ENCODE measurements at regions not wholly inside any gene's neighbourhood (a gene's known extent, or its start where the extent isn't known, plus 50 kb on each side); places are given as distances from the start of the nearest gene placed in this dataset.

DNA sequence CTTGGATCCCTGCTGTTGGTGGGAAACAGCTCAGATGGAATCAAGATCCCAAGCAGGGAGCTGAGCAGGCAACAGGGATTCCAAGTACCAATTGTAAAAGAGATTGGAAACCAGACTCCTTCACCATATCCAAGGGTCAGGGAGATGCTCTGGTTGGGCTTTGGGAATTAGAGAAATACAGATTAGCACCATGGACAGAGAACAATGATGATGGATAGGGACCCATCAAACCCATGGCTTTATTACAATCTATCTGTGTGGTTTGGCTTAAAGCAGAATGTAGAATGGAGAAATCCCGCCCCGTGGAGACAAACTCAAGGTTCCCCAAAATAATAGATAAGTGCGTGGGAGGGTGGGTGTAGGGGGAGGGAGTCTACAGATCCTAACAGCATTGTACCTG, 120.7 kb upstream of the CSF3R start:
- DNase-seq: no peak

DNA sequence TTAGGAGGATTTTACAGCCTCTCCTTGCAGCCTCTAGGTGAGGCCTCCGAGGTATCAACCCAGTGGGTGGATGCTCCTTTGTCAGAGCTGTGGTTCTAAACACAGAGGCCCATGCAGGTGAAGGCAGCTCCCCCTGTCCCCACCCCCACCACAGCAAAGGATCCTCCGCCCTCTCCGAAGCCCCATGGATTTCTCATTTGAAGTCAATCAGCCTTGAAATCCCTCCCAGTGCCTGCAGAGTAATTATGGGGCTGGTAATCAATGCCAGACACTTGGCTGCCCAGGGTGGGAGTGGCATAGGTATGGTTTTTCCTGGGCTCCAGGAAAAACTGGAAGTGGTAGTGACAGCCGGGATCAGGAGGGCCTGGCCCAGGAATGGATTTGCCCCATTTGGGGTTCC, 119.5 kb upstream of the CSF3R start:
- DNase-seq: no peak

DNA sequence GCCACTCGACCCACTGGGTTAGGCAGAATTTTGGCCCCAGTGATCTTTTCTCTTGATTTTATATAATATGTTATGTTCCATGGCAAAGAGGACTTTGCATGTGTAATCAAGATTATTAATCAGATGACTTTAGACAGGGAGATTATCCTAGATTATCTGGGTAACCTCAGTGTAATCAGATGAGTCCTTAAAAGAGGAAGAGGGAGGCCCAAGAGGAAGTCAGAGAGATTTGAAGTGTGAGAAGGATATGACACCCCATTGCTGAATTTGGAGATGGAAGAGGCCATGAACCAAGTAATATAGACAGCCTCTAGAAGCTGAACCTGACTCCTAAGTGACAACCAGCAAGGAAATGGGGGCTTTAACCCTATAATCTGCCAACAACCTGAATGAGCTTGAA, 117.1 kb upstream of the CSF3R start:
- no peak for DNase-seq

DNA sequence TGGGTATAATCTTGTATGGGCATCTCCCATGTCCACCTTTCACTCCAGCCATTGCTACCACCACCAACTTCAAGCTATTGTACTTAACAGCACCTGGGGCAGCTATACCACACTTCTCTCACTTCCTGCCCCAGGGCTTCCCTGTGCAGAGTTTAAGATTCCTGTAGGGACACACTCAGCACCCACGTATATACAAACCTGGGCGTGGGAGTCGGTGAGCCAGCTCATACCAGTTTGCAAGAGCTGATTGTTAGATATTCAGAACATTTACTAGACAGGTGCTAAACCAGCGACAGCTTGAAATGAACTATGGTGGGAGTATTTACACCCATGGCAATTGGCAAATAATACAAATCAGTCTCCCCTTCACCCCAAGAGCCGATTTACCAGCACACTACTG, 114.8 kb upstream of the CSF3R start:
- DNase-seq: no peak

DNA sequence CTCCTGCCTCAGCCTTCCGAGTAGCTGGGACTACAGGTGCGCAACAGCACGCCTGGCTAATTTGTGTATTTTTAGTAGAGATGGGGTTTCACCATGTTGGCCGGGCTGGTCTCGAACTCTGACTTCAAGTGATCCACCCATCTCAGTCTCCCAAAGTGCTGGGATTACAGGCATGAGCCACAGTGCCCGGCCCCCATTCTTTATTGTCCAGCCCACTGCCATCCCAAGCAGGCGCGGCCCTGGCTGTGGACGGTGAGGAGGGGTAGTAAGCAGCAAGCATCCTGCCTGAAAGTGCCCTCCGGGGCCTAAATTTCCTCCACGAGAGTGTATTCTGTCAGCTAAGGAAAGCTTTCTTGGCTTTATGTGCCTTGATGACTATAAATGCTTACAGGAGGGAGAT, 113.2 kb upstream of the CSF3R start:
- DNase-seq: no peak

DNA sequence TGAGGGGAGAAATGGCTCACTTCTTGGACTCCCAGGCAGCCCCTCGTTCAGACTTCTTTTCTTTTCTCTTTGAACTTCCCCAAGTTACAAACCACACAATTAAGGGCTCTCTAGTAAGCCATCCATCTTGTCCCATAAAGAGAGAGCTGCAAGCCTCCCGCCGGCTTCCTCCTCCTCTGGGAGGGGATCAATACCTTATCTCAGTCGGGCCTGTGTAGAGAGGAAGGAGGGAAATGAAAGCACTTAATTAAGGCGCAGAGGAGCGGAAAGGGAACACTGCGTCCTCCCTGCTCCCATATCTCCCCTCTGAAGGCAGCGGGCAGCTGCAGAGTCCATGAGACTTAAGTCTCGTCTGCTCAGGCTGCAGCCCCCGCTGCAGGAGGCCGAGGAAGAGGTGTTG, 112.6 kb upstream of the CSF3R start:
- DNase-seq: no peak

DNA sequence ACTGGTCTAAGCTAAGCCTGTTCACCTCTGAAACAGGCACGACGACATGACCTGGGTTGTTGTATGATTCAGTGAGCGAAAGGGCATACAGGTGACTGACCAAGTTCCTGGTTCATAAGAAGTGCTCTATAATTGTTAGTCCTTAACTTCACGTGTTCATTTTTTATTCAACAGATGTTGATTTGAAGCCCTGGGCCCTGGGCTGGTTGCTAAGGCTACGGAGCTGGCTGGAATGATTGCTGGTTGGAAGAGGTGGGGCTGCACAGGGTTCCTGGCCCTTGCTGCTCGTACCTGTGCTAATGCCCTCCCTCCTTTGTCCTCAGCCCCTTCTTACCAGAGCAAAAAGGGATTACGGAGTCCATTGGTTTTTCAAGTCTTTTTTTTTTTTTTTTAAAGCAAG, 111.3 kb upstream of the CSF3R start:
- DNase-seq: no peak

DNA sequence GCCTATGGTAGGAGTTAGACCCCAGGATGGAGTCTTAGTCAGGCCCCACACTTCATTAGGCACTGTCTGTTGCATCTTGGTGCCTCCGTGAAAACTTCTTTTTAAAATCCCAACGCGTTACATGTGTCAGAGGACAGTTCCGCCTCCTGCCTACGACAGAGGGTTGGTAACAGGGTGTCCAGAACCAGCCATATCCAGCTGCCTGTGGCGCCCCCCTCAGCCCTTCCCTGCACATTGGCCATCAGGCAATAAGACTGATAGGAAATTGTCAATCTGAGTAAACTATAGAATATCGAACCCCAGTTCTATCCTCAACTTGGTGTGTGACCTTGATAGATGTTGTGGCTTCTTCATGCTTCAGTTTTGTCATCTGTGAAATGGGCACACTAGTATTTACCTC, 108.6 kb upstream of the CSF3R start:
- DNase-seq: no peak

DNA sequence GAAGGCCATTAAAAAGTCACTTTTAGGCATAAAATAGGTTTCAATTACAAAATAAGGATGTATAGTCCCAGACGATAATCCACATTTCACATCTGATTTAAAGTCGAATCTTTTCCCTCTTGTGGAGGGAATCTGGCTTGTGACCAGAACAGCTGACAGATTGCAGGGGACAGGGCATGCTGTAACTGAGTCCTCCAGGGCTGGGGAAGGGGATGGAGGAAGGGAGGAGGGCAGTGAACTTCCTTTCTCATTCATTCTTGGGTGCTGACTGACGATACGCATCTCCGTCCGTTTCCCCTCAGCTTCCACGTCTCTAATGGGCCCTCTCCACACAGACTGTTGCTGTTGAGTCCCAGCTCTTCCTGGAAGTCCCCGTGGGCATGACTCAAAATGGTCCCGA, 108.1 kb upstream of the CSF3R start:
- DNase-seq: no peak

DNA sequence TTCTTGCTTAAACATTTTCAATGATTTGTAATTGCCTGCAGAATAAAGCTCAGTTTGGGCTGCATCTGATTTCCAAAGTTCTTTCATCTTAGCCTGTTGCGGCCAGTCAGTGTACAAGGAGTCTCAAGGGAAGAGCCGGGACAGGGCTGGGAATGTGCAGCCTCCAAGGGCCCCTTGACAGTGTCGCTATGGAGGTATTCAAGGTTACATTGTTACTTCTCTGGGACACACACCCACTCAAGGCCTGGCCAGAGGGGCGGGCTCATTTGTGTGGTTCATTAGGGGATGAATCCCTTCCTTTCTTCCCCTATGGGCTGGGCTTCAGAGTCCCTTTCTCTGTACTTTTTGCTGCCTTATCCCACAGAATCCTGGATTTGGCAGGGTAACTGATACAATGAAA, 107.6 kb upstream of the CSF3R start:
- DNase-seq: no peak

DNA sequence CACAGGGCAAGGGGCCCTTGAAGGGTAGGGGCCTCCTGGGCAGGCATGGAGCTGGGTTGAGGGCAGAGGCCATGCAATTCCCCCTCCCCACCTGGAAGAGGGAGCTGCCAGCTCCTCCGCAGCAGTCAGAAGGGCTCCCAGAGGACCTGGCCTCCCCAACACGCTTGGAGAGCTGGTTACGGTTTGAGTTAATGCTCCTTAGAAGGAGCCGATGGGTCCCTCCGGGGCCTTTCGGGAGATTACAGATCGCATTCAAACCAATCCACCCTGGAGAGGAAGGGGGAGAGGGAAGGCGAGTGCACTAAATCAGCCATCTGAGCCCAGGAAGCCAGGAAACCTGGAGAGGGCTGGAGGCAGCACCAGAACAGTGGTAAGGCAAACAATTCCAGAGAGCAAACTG, 106.3 kb upstream of the CSF3R start:
- no peak for DNase-seq

DNA sequence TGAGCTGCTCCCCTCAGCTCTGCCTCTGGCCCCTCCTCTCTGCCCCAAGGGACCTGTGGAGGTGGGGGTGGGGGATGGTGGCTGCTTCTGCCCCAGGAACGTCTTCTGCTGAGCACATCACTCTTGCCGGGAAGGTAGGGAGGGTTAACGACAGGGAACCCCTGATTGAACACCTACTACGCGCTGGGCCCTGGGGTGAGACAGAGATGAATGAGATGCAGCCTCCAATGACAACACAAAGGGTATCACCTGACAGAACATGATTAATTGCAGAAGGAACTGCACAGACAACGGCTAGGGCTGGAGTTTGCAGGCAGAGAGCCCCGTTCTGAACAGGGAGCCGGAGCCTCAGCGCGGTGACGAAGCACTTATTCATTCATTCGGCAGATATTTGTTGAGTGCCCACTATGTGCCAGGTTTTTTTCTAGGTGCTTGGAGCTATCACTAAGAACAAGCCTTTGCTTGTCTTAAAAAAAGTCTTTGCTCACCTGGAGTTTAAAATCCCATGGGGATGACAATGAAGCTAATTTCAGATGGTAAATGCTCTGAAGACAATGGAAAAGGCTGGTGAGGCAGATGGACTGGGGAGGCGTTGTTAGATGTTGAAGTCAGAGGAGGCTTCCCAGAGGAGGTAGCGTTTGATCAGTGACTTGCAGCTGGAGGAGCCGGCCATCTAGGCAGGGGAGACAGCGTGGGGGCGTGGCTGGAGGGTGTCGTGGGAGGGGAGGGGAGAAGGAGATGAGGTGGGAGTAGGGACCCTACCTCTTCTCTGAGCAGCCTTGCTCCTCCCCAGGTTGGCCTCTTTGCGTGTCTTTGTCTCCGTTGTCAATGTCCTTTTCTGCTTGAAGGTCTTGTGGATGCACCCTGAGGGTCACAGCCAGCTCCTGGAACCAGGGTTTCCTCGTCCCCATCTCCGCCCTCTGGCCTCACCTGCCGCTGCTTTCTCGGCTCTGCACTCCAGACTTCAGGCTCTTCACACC, 103.1 kb upstream of the CSF3R start:
- no peak for DNase-seq

DNA sequence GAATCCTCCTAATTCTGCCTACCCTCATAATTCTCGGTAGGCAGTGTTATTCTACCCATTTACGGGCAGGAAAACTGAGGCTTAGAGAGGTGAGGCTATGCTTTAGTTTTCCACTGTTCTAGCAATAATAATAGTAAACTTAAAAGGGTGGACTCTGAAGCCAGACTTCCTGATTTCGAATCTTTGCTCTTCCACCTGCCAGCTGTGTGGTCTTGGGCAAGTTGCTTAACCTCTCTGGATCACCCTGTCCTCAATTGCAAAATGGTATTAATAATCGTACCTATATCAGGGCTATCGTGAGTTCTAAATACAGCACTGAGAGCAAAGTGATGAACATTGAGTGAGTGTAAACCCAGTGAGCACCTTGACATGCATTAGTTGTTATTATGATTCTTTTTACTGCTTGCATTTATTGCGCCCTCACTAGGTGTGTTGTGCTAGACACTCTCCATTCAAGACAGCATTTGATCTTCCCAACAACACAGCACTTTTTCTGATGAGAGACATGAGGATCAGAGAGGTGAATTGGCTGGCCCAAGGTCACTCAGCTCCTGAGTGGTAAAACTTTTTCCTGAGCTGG, 102.3 kb upstream of the CSF3R start:
- no peak for DNase-seq

DNA sequence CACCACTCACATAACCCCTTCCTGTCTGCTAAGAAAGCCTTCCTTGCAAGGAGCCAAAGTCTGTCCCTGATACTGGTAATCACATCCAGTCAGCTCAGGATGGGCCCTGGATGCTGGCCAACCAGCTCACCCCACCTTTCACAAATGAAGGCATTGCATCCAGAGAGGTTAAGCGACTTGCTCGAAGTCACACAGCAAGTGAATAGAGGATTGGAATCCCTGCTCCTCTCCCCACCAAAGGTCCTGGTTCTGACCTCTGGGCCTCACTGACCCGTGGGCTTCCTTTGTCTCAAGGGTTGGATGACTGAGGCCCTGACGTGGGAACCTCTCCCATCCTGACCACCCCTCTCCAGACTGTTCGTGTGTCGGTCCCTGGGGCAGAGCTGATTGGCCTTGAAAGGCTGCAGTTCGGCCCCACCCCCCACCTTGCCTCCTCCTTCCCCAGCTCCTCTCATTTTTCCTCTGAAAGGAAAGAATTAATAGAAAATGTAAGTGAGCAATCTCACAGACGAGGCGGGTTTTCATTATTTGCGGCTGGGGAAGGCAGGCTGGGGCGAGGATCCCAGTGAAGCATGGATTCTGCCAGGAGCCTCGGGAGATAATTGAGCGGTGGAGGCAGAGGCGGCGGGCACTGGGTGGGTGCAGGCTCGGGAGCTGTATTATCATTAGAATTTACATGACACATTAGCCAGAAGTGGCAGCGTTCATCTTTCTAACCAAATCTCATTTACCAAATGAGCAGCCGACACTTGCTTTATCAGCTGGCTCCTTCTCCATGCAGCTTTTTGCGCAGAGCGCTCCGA, 101.5 kb upstream of the CSF3R start:
- DNase-seq: no peak

DNA sequence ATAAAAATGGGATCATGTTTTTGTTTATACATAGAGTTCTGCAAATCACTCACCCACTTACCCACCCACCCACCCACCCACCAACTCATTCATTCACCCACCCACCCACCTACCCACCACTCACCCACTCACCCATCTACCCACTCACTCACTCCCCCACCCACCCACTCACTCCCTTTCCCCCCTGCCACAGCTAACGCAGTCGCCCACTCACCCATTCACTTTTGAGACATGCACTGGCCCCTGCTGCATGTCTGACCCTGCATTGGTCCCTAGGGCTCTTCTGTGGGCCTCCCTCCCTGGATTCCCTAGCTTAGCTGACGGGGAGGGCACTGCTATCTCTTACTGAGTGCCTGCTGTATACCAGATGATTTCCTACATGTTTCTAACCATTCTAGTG, 100.4 kb upstream of the CSF3R start:
- DNase-seq: no peak

DNA sequence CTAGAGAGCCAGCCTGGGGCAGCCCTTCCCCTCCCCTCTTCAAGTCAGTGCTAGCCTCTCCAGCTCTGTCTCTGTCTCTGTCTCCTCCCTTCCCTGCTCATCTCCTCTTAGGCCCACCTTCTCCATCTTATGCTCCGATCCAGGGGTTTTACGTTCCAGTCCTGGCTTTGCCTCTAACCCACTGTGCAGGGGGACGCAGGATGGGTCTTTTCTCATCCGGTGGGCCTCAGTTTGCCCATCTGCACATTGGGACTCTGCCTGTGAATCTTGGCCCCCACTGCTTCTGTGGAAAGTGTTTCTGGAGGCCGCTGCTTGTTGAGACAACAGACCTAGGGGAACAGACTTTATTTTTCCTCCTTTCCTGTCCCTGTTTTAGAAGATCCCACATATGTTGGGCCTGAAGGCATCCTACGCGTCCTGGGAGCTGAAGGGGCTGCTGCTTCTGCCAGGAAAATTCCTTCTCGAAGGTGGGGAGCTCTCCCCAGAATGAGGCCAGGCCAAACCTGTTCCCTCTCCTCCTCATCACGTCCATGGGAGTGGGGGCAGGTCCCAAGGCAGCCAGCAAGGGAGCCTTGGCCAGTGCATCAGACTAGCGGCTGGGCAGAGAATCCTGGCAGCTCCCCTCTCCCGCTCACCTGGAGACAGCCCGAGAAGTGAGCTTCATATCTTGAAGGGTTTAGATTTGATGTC, 99.5 kb upstream of the CSF3R start:
- DNase-seq: no peak

DNA sequence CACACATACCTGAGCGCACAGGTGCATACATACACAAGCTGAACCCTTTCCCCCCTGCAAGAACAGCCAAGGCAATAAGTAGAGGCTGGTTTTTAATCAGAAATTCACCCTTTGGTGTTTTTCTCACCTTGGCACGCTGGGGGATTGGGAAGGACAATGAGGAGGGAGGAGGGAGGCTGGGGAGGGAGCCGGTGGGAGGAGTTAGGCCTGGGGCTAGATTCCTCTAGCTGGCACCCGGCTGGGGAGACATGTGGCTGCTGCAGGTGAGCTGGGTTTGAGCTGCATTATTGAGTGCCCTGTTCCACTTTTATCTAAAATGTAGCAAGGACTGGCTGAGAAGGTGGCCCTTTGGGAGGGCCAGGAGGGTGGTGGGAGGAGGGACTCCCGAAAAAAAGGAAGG, 97.8 kb upstream of the CSF3R start:
- no peak for DNase-seq

DNA sequence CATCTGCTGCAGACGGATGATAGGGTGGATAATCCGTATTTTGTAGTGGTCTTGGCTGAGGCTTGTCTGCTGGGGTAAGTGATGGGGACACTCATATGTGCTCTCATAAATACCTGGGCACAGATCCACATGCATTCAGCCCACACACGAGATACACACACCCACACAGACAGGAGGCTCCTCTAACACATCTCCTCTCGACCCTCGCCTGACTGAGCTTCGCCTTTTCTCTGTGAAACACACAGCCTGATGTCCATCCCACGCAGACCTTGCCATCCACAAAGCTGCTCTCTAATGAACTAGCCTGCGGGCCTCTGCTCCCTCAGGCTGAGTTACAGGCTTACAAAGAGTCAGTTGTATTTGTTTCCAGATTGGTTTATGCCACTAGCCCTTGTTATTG, 96.3 kb upstream of the CSF3R start:
- no peak for DNase-seq

DNA sequence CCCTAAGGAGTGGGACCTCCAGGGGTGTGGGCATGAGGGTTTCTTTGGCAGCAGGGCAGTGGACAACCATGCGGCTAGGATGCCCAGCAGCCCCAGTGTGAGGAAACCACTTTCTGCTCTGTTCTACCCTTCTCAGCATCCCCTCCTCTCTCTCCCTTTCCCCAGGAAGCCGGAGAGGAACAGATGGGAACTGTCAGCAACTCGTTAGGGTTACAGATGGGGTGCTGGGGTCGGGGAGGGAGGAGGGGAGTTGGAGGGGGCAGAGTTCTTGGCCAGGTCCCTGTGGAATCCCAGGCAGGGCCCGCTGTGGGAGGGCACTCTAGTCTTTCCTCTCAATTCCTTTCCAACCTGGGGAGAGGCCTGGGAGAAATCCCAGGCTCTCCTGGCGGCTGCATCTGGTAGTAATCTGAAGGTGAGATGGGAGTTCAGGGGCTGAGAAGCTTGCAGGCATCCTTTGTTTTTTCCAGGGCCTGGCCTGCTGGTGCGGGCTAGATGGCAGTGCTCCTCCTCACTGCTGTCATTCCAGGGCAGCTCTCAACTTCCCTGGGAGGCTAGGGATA, 93.9 kb upstream of the CSF3R start:
- DNase-seq: no peak

DNA sequence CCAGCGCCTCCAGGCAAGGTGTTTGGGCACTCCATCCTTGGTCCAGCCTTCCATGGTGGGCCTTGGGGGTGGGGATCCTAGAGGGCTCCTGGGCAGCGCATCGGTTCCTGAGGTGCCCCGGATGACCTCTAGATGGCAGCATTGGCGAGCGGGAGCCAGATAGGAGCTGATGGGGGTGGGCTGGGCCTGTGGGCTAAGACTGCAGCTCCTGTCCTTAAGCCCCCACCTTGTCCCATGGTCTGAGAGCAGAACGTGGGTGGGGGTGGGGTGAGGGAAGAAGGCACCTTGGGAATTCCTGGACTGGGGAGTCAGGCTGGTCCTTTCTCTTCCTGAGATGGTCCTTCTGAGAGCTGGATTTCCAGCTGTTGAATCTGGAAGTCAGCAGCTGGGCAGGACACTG, 93.4 kb upstream of the CSF3R start:
- peak; percentile 57 for DNase-seq

DNA sequence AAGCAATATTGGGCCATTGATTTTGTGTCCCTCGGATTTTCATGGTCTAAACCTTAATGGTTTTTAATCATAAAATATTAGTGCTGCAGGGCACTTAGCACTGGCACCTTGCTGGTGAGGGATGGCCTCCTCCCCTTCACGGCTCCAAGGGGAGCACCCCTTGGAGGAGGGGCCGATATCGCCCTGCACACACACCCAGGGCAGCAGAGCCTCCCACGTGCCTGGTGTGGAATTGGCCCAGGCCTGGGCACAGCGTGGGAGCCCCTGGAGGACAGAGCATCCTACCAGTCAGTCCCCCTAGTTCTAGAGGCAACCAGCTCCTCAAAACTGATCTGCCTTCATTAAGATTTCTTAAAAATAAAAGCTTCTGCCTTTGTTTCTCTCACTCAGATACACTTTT, 90.7 kb upstream of the CSF3R start:
- DNase-seq: no peak

DNA sequence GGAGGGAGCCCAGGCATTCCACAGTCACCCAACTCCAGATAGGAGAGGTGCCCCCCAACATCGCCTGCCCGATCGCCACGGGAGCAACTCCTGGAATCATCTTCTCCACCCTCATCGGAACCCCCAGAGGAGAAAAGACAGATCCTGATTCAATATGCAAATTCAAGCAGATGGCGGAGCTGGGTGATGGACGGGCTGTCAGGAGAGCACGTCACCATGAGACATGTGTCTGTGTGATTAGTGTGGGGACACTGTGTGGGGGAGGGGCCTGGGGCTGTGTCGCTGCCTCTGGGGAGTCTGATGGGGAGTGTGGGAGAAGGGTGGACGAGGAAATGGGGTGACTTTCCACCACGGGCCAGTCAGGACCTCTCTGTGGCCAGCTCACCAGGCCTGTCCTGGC, 90.2 kb upstream of the CSF3R start:
- no peak for DNase-seq

DNA sequence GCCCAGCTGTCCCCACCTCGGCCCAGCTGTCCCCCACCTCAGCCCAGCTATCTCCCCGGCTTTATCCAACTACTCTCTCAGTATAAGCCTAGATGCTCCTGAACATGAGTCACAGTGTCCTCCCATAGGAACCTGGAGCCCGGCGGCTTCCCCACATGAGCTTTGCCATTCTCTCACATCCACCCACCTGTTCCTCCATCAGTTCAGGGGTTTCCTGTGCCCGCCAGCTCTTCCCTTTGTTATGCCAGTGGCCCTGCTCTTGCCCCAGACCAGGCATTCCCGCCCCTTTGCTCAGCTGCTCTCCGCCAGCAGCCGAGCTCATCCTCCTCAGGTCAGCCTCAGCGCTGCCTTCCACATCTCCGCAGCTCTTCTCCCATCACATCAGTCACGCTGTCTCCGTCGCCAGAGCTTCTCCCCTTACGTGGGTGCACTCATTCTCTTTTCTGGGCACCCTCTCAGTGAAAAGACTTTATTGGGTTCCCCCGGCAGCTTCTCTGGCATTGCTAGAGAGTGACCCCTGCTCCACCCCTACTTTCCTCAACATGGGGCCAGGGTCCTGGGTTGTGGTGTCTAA, 89.5 kb upstream of the CSF3R start:
- DNase-seq: no peak

All from stimulated activated CD4-positive, alpha-beta T cell treated with anti-CD3 and anti-CD28 coated beads, Interleukin-4, amount 100 ng/mL, for 1 hour (primary cell).